Mesothelial cell of epicardium (in vitro differentiated cells): ENCODE measurements at regions not wholly inside any gene's neighbourhood (a gene's known extent, or its start where the extent isn't known, plus 50 kb on each side); places are given as distances from the start of the nearest gene placed in this dataset.

Source experiments
- DNase-seq, 2 experiments: peaks; one replicate each; pipeline ENCODE4 v3.0.0; 2021; ENCODE audit warnings: low spot score in 2 of 2; ENCODE audit not compliant: unreplicated experiment in 2 of 2
- H3K27ac Mint-ChIP-seq: 2 replicates; pipeline ENCODE4 v1.8.0; 2021; ENCODE audit warnings: mixed read lengths
- H3K27me3 Mint-ChIP-seq: 2 replicates; pipeline ENCODE4 v1.8.0; 2021; ENCODE audit warnings: low read depth, mixed read lengths
- H3K36me3 Mint-ChIP-seq: 2 replicates; pipeline ENCODE4 v1.8.0; 2021; ENCODE audit warnings: mixed read lengths
- H3K4me1 Mint-ChIP-seq: 2 replicates; pipeline ENCODE4 v1.8.0; 2021; ENCODE audit warnings: mixed read lengths
- H3K4me3 Mint-ChIP-seq: 2 replicates; pipeline ENCODE4 v1.8.0; 2021; ENCODE audit warnings: mild to moderate bottlenecking, moderate library complexity, mixed read lengths
- H3K9me3 Mint-ChIP-seq: 2 replicates; pipeline ENCODE4 v1.8.0; 2021; ENCODE audit warnings: mixed read lengths
- TF ChIP-seq, protein P1 (sequence below): fragments of 200-600 bp; sonication (generic); IDR thresholded peaks from one replicate; pipeline ENCODE4 v1.5.0; 2021; ENCODE audit warnings: antibody characterized with exemption; ENCODE audit not compliant: unreplicated experiment

DNA sequence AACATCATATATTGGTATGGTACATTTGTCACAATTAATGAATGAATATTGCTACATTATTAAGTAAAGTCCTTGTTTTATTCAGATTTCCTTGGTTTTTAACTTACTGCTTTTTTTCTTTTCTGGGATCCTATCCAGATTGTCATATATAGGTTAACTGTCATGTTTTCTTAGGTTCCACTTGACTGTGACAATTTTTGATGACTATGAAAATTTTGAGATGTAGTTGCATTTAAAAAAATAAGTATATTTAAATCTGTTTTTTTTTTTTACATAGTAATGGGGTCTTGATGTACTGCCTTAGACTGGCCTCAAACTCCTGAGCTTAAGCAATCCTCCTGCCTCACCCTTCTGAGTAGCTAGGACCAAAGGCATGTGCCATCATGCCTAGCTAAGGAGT is 76.8 kb downstream of the ATP6V1G3 start:
- Mint-ChIP-seq H3K4me3 (no peak overlapping the region), H3K4me1 (peaks cover 5% of the 10 kb centered on the region), H3K27me3 (no peaks in the 10 kb centered on the region), H3K36me3 (no peaks in the 10 kb centered on the region), H3K27ac (no peak overlapping the region), H3K9me3 (no peaks in the 10 kb centered on the region)
- DNase-seq, result no peak
- TF ChIP-seq, protein P1, sequence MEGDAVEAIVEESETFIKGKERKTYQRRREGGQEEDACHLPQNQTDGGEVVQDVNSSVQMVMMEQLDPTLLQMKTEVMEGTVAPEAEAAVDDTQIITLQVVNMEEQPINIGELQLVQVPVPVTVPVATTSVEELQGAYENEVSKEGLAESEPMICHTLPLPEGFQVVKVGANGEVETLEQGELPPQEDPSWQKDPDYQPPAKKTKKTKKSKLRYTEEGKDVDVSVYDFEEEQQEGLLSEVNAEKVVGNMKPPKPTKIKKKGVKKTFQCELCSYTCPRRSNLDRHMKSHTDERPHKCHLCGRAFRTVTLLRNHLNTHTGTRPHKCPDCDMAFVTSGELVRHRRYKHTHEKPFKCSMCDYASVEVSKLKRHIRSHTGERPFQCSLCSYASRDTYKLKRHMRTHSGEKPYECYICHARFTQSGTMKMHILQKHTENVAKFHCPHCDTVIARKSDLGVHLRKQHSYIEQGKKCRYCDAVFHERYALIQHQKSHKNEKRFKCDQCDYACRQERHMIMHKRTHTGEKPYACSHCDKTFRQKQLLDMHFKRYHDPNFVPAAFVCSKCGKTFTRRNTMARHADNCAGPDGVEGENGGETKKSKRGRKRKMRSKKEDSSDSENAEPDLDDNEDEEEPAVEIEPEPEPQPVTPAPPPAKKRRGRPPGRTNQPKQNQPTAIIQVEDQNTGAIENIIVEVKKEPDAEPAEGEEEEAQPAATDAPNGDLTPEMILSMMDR, result no peak

DNA sequence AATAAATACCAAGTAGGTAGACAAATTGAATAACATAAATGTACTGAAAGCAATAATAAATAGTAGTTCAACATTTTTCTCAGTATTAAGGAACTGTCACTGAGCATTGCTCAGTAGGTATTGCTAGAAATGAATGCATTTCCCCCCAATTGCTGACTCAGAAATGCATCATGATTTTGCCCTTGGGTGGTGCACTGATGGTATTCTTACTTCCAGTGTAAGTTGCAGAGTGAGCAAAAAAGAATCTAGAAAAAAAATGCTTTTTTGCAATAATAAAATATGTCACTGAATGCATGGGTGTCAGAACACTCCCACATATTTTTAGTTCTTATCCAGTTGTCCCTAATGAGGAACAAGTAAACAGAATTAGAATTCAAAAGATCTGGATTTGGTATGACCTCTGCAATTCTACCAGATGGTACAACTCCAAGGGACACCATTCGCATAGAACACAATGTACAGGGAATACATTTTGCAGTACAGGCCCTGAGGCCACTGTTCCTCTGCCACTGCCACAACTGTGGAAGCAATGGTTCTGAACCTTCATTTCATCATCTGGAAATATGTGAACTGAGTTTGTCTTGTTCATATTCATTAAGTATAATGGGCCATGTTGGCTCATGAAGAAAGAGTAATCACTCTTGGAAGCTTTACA is 78.0 kb downstream of the ATP6V1G3 start:
- H3K36me3 Mint-ChIP-seq, result no peaks in the 10 kb centered on the region
- DNase-seq, result no peak
- H3K27me3 Mint-ChIP-seq, result no peaks in the 10 kb centered on the region
- TF ChIP-seq, protein P1, result no peak
- H3K4me1 Mint-ChIP-seq, result peaks cover 5% of the 10 kb centered on the region
- H3K9me3 Mint-ChIP-seq, result no peaks in the 10 kb centered on the region
- no peak overlapping the region for H3K27ac Mint-ChIP-seq
- H3K4me3 Mint-ChIP-seq, result no peak overlapping the region

DNA sequence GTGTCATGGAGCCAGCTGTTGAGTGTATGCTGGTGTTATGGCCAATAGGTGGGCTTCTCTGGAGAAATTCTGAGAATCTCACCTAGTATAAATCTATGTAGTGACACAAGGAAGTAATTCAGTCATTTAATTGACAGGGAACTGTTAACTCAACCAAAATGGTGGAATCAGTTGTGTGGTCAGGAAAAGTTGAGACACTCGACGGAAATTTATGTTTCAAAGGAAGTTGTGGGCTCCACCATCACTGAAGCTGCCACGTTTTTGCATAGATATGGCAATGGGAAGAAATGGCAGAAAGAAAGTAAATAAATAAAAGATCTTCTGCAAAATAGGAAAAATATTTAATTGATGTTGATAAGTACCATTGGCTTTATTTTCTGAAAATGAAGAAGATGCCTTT is 84.5 kb downstream of the ATP6V1G3 start:
- TF ChIP-seq, protein P1, result no peak
- no peak for DNase-seq
- Mint-ChIP-seq H3K36me3 (no peaks in the 10 kb centered on the region), H3K4me3 (no peak overlapping the region), H3K27me3 (no peaks in the 10 kb centered on the region), H3K4me1 (no peaks in the 10 kb centered on the region), H3K27ac (no peak overlapping the region), H3K9me3 (peaks cover 4% of the 10 kb centered on the region)

DNA sequence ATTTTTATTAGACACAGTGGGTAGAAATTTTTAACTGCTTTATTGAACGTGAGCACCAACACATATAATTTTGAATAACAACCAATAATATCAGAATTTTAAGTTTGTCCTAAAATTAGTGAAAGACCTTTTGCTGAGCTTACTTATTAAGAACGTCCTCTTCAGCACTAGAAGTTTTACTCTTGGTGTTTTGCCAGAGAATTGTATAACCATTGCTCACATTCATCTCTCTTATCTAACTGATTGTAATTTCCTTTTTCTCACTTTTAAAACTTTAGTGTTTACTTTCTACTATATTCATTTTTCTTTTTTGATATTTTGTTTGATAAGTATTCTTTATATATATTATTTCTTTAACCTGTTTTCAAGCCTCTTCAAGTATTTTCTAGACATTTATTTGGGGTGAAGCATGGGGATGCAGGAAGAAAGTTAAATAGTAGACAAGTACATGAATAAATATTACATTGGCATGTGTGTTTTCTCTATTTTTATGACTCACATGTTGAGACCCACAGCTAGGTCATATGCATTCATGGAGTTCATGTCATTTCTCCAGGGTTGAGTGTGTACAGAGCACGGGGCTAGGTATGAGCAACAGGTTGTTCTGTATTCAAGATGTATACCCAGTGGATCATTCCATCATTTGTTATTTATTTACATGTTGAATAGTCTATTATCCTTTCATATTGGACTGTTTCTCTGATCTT is 90.6 kb downstream of the ATP6V1G3 start:
- DNase-seq, result no peak

DNA sequence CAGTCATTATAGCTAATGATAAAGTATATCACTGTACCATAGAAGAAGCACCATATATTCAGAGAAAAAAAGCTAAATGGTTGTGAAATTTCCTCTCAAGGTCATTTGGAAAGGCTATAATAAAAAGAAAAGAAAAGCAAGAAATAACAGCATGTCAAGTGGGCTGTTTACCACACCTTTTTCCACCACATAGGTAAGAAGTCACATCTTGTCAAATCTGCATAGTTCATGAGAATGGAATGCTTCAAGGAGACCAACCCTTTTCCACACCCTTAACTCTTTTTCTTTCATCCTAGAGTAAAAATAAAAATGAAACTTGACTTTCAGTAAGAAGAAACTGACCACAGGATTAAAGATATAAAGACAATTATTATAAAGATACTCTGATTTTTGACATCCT is 91.2 kb downstream of the ATP6V1G3 start:
- H3K4me3 Mint-ChIP-seq, result no peak overlapping the region
- H3K4me1 Mint-ChIP-seq, result peaks cover 20% of the 10 kb centered on the region
- TF ChIP-seq, protein P1, result no peak
- H3K27me3 Mint-ChIP-seq, result no peaks in the 10 kb centered on the region
- H3K36me3 Mint-ChIP-seq, result no peaks in the 10 kb centered on the region
- peaks cover 4% of the 10 kb centered on the region for H3K9me3 Mint-ChIP-seq
- no peak for DNase-seq
- H3K27ac Mint-ChIP-seq, result peak overlapping the region; percentile 6

More for the DNA sequence above, 90.6 kb downstream of the ATP6V1G3 start:
- Mint-ChIP-seq H3K36me3 (no peaks in the 10 kb centered on the region), H3K4me3 (no peak overlapping the region), H3K27me3 (no peaks in the 10 kb centered on the region), H3K27ac (peak overlapping the region; percentile 6), H3K4me1 (peaks cover 20% of the 10 kb centered on the region), H3K9me3 (peaks cover 4% of the 10 kb centered on the region)
- TF ChIP-seq, protein P1, result no peak
